DND-41 (cell line): ENCODE measurements at regions not wholly inside any gene's neighbourhood (a gene's known extent, or its start where the extent isn't known, plus 50 kb on each side); places are given as distances from the start of the nearest gene placed in this dataset.

Source experiments
- CTCF ChIP-seq: IDR thresholded peaks from 2 replicates; pipeline ENCODE4 v1.5.1; 2012; ENCODE audit warnings: borderline replicate concordance, low read length, moderate library complexity, mild to moderate bottlenecking; ENCODE audit not compliant: poor library complexity, severe bottlenecking; ENCODE audit errors: extremely low read depth
- EZH2 ChIP-seq: IDR thresholded peaks from 3 replicates; pipeline ENCODE4 v1.6.1; 2012; ENCODE audit warnings: borderline replicate concordance, low read depth, mild to moderate bottlenecking, moderate library complexity, low read length, inconsistent platforms; ENCODE audit not compliant: severe bottlenecking

- no peak for TF ChIP-seq CTCF
- TF ChIP-seq EZH2, result no peak
Observed at GRCh38 chr10:88221010-88221973, 357.9 kb downstream of the PTEN start.
